ENCODE measurements at regions not wholly inside any gene's neighbourhood (a gene's known extent, or its start where the extent isn't known, plus 50 kb on each side); places are given as distances from the start of the nearest gene placed in this dataset.

DNA sequence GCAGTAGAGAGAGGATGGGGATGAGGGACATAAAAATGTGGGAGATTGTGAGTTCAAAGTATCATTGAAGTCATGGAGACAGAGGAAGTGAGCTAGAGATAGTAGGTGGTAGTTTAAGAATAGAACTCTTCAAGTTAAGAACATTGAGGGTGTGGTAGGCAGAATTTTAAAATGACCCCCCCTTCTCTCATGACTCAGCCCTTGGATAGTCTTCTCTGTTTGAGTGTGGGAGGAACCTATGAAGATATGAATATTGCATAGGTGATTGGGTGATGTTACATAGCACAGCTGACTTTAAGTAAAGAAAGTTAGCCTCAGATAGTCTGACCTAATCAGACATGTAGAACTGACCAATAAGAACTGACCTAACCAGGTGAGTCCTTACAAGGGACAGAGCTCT, 418.6 kb downstream of the FOXO1 start:
- DNase-seq (ENCODE audit: low read depth) = no peak
- TF ChIP-seq, protein P1, sequence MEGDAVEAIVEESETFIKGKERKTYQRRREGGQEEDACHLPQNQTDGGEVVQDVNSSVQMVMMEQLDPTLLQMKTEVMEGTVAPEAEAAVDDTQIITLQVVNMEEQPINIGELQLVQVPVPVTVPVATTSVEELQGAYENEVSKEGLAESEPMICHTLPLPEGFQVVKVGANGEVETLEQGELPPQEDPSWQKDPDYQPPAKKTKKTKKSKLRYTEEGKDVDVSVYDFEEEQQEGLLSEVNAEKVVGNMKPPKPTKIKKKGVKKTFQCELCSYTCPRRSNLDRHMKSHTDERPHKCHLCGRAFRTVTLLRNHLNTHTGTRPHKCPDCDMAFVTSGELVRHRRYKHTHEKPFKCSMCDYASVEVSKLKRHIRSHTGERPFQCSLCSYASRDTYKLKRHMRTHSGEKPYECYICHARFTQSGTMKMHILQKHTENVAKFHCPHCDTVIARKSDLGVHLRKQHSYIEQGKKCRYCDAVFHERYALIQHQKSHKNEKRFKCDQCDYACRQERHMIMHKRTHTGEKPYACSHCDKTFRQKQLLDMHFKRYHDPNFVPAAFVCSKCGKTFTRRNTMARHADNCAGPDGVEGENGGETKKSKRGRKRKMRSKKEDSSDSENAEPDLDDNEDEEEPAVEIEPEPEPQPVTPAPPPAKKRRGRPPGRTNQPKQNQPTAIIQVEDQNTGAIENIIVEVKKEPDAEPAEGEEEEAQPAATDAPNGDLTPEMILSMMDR (conservative IDR thresholded peaks at IDR 0.05; ENCODE audit: low read length) = no peak
- H3K4me3 ChIP-seq (ENCODE audit: low read length) = no peak overlapping the region

GRCh38 chr13:40251343-40252032, 415.0 kb downstream of the FOXO1 start:
- TF ChIP-seq, protein P1 (conservative IDR thresholded peaks at IDR 0.05; ENCODE audit: low read length) = no peak
- no peak for DNase-seq (ENCODE audit: low read depth)
- no peak overlapping the region for H3K4me3 ChIP-seq (ENCODE audit: low read length)

DNA sequence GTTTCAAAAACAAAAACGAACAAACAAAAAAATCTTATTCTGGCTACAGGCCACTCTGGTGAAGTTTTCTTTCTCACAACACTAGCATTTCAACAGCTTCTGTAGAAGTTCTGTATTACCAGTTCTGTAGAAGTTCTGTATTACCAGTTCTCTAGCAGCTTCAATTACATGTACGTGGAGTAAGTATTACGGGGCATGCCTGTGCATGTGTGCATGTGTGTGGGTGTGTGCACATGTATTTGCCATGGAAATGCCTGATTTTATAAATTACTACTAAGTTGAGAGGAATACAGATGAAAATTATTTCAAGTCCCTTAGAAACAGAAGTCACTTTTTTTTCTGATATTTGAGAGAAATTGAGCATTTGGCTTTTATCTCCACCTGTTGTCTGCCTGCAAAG, 414.2 kb downstream of the FOXO1 start:
- no peak overlapping the region for H3K4me3 ChIP-seq (ENCODE audit: low read length)
- DNase-seq (ENCODE audit: low read depth) = no peak
- TF ChIP-seq, protein P1 (conservative IDR thresholded peaks at IDR 0.05; ENCODE audit: low read length) = no peak

- H3K4me3 ChIP-seq (ENCODE audit: low read length) = no peak overlapping the region
- TF ChIP-seq, protein P1 (conservative IDR thresholded peaks at IDR 0.05; ENCODE audit: low read length) = no peak
- DNase-seq (ENCODE audit: low read depth) = no peak
Measured at GRCh38 chr13:40252676-40253075, 413.8 kb downstream of the FOXO1 start.

GRCh38 chr13:40254394-40254793, 412.0 kb downstream of the FOXO1 start:
- TF ChIP-seq, protein P1 (conservative IDR thresholded peaks at IDR 0.05; ENCODE audit: low read length) = no peak
- no peak overlapping the region for H3K4me3 ChIP-seq (ENCODE audit: low read length)
- no peak for DNase-seq (ENCODE audit: low read depth)

DNA sequence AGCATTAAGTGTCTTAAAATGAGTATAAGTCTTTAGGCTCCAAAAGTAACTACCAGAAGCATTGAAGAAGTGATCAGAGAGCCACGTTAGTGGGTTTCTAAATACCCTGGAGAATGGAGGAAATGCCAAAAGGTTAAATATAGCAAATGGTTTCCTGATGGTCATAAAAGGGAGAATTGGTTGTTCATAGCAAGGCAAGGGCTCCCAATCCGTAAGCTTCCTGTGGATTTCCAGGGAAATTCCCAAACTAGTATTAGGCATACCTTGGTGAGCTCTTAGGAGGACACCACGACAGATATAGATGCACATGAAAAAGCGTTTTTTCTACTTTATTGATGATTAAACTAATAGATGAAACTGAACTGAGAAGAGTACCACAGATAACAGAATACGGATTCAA, 410.9 kb downstream of the FOXO1 start:
- TF ChIP-seq, protein P1 (conservative IDR thresholded peaks at IDR 0.05; ENCODE audit: low read length) = no peak
- no peak overlapping the region for H3K4me3 ChIP-seq (ENCODE audit: low read length)
- no peak for DNase-seq (ENCODE audit: low read depth)

DNA sequence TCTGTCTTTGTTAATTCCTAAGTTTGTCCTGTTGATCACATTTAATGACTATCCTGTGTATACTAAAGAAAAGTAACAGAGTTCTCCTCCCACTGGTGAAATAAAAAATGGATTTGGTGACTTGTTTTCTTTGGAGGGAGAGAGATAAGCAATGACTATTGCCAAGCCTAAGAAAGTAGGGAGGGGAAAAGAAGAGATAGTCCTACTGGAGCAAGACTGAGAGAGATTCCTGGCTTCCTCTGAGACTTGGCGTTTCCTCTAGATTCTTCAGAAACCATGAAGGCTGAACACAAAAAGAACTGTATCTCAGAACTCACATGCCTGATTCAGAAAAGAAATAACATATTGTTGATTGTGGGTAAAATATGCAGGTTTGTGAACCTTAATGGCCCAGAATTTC, 406.5 kb downstream of the FOXO1 start:
- no peak overlapping the region for H3K4me3 ChIP-seq (ENCODE audit: low read length)
- TF ChIP-seq, protein P1 (conservative IDR thresholded peaks at IDR 0.05; ENCODE audit: low read length) = no peak
- no peak for DNase-seq (ENCODE audit: low read depth)

All from AG10803 (cell line).